GM06990 (cell line): ENCODE measurements at regions not wholly inside any gene's neighbourhood (a gene's known extent, or its start where the extent isn't known, plus 50 kb on each side); places are given as distances from the start of the nearest gene placed in this dataset.

ENCODE experiments used
- DNase-seq: peaks from one replicate; pipeline ENCODE4 v3.0.0-alpha.2; 2011; ENCODE audit not compliant: insufficient read length; ENCODE audit errors: extremely low read depth
- H3K27me3 ChIP-seq: replicated peaks from 2 replicates; pipeline ENCODE4 v1.6.0; 2011; ENCODE audit warnings: low read length; ENCODE audit not compliant: control insufficient read depth, insufficient read depth
- H3K36me3 ChIP-seq: 2 replicates; pipeline ENCODE4 v1.5.1; 2011; ENCODE audit warnings: low read length; ENCODE audit not compliant: control insufficient read depth, insufficient read depth
- H3K4me3 ChIP-seq: replicated peaks from 2 replicates; pipeline ENCODE4 v1.5.1; 2011; ENCODE audit warnings: low read depth, mild to moderate bottlenecking, control low read depth, low read length
- TF ChIP-seq, protein P1 (sequence below): IDR thresholded peaks from 2 replicates; pipeline ENCODE4 v1.5.1; 2011; ENCODE audit warnings: low read length, control low read depth, mild to moderate bottlenecking, inconsistent platforms; ENCODE audit not compliant: insufficient read depth, poor library complexity, severe bottlenecking

DNA sequence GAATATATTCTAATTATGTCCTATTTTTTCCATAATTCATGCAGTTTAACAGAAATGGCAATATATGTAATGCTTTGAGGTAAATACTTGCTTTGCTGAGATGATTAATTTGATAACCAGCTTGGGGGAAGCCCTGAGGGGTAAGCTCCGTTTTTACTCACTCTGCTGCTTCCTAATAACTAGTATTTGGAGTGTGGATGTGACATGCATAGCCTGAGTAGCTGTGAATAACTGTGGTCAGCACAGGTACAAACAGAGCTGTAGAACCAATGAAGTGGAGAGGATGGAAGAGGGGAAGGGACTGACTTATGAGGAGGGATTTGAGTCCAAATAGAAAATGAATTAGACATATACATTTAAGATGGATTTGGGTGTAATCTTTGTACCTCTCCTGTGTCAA is 1495.5 kb upstream of the DDX18 start:
- Histone ChIP-seq H3K27me3 (no peaks in the 10 kb centered on the region), H3K4me3 (no peak overlapping the region), H3K36me3 (no peaks in the 10 kb centered on the region)
- no peak for DNase-seq
- TF ChIP-seq, protein P1, sequence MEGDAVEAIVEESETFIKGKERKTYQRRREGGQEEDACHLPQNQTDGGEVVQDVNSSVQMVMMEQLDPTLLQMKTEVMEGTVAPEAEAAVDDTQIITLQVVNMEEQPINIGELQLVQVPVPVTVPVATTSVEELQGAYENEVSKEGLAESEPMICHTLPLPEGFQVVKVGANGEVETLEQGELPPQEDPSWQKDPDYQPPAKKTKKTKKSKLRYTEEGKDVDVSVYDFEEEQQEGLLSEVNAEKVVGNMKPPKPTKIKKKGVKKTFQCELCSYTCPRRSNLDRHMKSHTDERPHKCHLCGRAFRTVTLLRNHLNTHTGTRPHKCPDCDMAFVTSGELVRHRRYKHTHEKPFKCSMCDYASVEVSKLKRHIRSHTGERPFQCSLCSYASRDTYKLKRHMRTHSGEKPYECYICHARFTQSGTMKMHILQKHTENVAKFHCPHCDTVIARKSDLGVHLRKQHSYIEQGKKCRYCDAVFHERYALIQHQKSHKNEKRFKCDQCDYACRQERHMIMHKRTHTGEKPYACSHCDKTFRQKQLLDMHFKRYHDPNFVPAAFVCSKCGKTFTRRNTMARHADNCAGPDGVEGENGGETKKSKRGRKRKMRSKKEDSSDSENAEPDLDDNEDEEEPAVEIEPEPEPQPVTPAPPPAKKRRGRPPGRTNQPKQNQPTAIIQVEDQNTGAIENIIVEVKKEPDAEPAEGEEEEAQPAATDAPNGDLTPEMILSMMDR: no peak

DNA sequence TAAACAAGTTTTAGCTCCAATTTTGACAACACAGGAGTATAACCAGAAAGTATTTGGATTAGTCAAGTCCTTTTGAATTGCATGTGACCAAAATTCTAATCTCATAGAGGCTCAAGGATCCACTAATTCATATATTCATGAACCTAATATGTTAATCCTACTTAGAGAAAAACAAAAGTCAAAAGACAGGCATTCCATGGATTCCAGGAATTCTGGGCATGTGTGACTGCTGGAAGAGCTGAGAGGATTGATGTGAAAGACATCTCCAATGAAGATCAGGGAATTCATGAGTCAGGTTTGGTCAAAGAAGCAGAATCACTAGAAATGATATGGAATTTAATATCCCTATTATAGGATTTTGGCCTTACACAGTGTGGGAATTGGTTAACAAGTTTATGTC is 1494.6 kb upstream of the DDX18 start:
- no peak for DNase-seq
- TF ChIP-seq, protein P1: no peak
- H3K4me3 ChIP-seq: no peak overlapping the region
- H3K27me3 ChIP-seq: no peaks in the 10 kb centered on the region
- H3K36me3 ChIP-seq: no peaks in the 10 kb centered on the region

DNA sequence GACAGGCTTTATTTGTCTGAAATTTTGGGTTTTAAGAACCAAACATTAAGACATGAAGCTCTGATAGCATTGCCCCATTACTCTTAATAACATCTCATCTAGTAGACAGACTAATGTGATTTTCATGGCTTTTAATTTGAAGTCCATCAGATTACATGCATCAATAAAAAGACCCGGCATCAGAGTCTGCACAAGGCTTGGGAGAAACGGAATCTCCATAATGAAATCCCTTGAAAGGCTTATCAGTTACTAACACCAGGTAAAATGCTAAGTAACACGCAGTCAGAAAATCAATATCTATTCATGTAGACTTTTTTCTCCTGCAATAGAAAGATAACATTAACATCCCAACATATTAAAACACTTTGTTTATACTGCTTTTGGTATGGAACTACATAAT is 1485.2 kb upstream of the DDX18 start:
- TF ChIP-seq, protein P1: no peak
- Histone ChIP-seq H3K36me3 (no peaks in the 10 kb centered on the region), H3K27me3 (no peaks in the 10 kb centered on the region), H3K4me3 (no peak overlapping the region)
- DNase-seq: no peak

DNA sequence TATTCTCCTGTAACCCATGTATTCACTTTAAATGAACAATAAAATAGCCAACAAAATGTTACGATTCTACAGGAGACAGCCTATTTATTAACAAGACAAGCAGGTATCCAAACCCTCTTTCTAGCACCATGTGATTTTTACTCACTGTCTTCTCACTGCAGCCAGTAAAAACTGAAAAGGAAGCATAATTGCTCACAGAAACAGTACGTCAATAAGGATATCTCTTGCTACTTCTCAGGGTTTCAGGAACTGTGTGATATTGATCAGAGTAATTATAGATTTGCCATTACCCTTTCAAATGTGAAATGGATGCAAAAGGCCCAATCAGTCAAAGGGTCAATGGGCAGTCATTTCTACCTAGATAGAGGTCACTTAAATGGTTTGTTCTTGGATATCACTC is 1473.8 kb upstream of the DDX18 start:
- TF ChIP-seq, protein P1: no peak
- no peaks in the 10 kb centered on the region for H3K36me3 ChIP-seq
- DNase-seq: no peak
- H3K27me3 ChIP-seq: no peaks in the 10 kb centered on the region
- no peak overlapping the region for H3K4me3 ChIP-seq

DNA sequence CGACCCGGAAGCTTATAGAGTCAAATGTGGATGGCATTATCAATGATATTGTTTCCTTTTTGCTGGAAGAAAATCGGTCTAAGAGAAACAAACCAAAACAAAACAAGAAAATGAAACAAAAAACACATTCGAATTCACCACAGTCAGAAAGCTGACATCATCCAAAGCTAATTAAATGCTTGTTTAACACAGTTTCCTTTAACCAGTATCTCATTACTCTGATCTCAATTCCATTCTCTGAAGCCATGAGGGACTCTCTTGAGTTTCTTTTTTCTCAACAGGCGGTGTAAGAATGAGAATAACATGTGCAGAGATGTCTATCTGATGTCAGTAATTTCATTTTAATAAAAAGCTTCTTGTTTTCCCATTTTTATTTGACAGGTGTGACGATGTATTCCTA is 1448.3 kb upstream of the DDX18 start:
- Histone ChIP-seq H3K4me3 (no peak overlapping the region), H3K36me3 (no peaks in the 10 kb centered on the region), H3K27me3 (no peaks in the 10 kb centered on the region)
- TF ChIP-seq, protein P1: no peak
- DNase-seq: no peak

DNA sequence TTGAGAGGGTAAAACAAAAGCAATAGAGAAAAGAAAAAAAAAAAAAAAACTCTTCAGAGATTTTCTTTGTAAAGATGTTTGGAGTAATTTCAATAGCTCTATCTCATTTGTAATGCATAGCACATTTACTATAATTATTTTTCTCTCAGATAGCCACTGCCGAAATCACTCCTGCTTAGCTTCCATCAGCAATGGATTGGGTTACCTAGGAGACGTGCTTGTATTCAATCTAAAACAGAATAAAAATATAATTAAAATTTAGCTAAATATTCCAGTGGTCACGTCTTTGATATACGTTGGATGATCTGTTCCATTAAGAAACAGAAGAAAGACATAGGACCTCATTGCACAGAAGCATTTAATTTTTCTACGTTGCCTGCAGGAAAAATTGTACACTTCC is 1435.7 kb upstream of the DDX18 start:
- Histone ChIP-seq H3K4me3 (no peak overlapping the region), H3K36me3 (no peaks in the 10 kb centered on the region), H3K27me3 (no peaks in the 10 kb centered on the region)
- DNase-seq: no peak
- TF ChIP-seq, protein P1: no peak
